GM19023 (cell line): ENCODE measurements at regions not wholly inside any gene's neighbourhood (a gene's known extent, or its start where the extent isn't known, plus 50 kb on each side); places are given as distances from the start of the nearest gene placed in this dataset.
A peak's percentile ranks its signal among the peaks of the same experiment; 100 is the strongest.
"Not testable (repeated sequence)": the region's sequence is repeated elsewhere in the genome, so short reads cannot be mapped to it uniquely, and the experiment has no call there.

Experiments
- ATAC-seq: cut with Tn5 transposase; IDR thresholded peaks from one replicate; pipeline ENCODE4 v1.9.1; 2021; ENCODE audit warnings: mild to moderate bottlenecking, moderate library complexity; ENCODE audit not compliant: unreplicated experiment

DNA sequence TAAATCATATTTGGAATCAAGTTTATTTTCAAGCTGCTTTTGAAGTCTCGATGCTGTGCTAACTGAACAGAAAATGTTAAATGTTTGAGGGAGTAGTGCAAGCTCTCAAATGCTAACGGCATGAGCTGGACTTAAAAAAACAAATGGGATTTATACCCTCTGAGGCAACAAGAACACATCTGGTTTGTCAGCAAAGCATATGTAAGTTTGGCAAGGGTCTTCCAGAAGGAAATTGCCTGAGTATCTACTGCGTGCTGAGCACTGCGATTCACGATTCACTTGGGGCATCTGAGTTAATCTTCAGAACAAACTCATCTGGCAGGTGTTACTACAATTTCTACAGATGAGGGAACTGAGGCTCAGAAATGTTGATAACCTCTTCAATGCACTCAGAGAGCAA lies 98.4 kb upstream of the C9orf72 start:
- no peak for ATAC-seq

DNA sequence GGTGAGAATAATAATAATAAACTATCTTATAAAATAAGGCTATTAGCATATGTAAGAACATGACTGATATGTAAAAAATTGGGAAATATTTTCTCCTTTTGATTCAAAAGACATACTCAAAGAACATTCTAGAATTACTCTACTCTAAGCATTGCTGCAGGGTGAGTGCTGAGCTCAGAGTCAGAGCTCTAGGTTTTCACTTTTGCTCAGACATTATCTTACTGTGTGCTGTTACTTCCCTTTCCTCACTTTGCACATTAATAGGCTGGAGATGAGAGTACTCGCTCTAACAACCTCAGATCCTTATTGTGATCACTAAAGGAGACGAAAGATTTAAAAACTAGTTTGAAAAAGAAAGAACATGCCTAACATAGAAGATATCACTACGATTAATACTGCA lies 99.4 kb upstream of the C9orf72 start:
- no peak for ATAC-seq

GRCh38 chr9:27673641-27674040 lies 100.4 kb upstream of the C9orf72 start:
- ATAC-seq: no peak

GRCh38 chr9:27675354-27675753 lies 102.1 kb upstream of the C9orf72 start:
- no peak for ATAC-seq

- ATAC-seq: no peak
Observed at GRCh38 chr9:27676827-27677226, 103.5 kb upstream of the C9orf72 start.

GRCh38 chr9:27679338-27679737 lies 106.1 kb upstream of the C9orf72 start:
- no peak for ATAC-seq

DNA sequence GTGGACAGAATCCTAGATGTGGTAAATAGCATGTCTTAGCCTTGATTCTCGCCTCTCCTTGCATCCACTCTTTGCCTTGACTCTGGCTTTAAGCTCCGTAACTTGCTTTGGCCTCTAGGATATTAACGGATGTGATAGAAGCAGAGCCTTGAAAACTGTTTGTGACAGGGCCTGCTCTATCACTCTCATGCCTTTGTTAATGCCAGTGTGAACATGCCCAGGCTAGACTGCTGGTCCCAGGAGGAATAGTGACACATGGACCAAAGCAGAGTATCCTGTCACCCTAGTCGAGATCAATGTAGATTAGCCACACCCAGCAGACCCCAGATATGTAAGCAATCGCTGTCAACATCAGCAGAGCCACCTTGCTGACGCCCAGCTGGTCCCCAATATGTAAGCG lies 109.9 kb upstream of the C9orf72 start:
- no peak for ATAC-seq

- ATAC-seq: no peak
Observed at GRCh38 chr9:27688954-27689353, 115.7 kb upstream of the C9orf72 start.

DNA sequence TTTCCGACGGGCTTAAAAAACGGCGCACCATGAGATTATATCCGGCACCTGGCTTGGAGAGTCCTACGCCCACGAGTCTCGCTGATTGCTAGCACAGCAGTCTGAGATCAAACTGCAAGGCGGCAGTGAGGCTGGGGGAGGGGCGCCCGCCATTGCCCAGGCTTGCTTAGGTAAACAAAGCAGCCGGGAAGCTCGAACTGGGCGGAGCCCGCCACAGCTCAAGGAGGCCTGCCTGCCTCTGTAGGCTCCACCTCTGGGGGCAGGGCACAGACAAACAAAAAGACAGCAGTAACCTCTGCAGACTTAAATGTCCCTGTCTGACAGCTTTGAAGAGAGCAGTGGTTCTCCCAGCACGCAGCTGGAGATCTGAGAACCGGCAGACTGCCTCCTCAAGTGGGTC lies 117.5 kb upstream of the C9orf72 start:
- ATAC-seq: not testable (repeated sequence)

DNA sequence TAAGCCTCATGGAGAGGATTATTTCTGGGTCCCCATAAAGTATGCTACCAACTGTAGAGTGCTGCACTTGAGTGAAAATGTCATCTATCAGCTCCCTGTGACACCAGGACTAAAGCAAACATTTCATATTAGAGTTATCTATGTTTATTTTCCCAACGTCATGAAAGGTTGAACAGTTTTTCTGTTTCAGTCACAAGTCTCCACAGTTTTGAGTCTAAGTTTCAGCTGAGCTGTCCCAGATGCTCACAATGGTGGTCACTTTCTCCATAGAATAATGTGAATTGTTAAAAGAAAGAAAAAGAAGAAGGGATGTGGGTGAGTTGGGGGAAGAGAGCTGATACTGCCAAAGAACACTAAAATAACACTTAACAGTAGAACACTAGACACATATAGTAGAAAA lies 126.3 kb upstream of the C9orf72 start:
- ATAC-seq: no peak

- no peak for ATAC-seq
Observed at GRCh38 chr9:27701016-27701415, 127.7 kb upstream of the C9orf72 start.

DNA sequence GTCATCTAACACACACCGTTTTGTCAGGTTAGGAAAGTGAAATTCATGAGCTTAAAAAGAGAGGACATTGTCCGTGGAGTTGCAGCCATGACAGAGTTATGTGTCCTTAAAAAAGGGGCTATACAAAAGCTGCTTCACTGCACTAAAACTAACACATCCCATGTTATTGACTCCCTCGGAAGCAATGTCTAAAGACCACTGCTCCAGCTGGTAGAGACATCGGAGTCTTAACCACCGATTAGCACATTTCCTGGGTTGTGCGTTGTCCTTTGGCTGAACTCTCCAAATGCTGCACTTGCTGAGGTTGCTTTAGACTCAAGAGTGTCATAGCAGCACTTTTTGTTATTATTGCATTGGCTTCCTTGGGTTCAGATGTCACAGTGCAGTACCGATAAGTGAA lies 128.3 kb upstream of the C9orf72 start:
- no peak for ATAC-seq

DNA sequence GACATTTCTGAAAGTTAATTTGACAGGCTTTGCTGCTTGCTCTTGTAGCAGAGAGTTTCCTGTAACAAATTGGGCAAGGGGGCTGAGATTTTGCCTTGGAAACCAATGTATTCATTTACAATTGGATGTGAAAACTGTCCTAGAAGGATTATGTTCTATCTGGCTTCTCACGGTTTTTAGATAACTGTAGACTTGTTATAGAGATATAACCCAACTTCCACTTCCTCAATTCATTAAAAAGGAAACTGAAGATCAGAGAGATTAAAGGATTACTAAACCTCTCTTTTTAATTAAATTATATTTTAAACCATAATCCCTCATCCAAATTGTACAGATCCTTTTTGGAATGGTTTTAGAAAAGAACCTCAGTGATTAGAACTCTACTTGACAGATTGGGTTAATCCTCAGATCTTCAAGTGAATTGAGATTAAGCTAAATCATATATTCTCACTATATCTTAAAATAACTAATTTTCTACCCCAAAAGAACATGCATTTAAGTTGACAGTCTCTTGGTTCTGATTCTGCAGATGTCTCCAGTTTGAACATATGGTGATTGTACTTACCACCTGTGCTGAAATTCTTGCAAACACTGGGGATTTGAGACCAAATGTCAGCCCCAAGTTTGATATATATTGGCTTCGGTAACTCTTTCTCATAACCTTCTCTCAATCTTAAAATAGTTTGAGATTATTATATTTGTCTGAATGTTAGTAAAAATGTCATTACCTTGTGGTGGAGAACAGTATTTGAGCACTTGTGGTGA lies 130.1 kb upstream of the C9orf72 start:
- no peak for ATAC-seq

- ATAC-seq: no peak
Observed at GRCh38 chr9:27711241-27711640, 138.0 kb upstream of the C9orf72 start.

DNA sequence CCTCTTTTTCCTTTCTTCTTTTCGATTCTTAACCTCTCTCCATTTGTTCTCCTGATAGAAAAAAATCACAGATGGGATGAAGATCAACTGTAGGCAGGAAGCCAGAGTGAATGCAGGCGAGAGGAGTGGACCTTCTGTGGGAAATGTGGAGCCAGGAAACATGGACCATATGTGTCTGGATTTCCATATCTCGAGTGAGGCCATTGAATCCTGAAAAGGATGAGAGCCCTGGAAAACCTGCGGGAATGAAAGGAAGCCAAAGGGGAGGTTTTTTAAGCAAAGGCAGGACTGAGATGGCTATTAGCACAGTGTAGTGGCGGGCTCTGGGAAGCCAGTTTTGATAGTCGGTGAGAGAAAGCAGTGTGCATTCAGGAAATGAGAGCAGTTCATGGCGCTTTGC lies 139.5 kb upstream of the C9orf72 start:
- ATAC-seq: no peak

DNA sequence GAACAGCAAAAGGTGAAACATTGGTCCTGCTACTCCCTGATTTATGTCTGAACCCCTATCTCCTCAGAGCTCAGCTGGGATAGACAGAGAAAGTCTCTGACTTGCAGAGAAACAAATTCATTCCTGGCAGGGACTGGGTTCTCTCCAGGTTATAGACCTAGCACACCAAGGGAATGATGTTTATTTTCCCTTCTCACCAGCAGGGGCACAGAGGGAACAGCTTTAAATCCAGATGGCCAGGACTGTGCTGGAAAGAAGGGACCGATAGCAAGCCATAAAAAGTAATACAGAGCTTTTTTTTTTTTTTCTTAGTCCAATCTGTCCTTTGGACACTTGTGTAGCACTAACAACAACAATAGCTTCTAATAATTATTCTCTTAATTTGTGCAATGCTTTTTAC lies 141.1 kb upstream of the C9orf72 start:
- no peak for ATAC-seq

GRCh38 chr9:27715651-27716050 lies 142.4 kb upstream of the C9orf72 start:
- ATAC-seq: no peak

DNA sequence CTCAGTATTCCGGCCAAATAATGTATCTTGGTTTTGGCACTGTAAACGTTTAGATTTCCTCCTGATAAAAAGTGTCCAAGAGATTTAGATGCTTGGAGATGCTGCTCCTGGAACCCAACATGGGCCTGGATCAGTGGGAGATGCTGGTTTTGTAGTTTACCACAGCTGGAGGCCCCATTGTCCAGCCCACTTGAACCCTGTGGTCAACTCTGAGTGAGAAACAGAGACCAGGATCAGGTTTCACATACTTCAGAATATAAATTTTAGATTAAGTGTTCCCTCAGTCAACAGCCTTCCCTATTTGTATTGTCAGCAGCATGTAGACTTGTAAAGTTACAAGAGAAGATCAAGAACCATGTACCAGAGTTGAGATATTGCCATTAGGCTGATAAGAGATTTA lies 144.7 kb upstream of the C9orf72 start:
- ATAC-seq: no peak

- no peak for ATAC-seq
Observed at GRCh38 chr9:27719711-27720110, 146.4 kb upstream of the C9orf72 start.

DNA sequence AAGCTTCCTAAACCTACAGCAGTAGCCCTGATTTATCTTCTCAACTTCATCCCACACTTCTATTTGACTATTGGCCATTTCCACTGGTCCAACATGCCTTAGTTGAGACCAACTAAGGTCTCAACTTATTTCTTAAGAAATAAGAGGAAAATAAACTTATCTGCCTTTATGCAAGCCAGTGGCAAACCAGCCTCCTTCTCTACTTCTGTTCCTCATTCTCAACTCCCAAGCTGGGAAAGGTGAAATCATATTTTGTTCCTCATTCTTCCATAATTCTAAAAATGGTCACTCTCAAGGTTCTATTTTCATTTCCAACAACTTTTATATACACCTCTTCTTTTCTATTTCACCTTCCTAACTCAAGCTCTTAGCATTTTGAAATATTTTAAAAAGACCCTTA lies 149.6 kb upstream of the C9orf72 start:
- ATAC-seq: no peak

GRCh38 chr9:27726244-27727081 lies 153.2 kb upstream of the C9orf72 start:
- peak; percentile 86 for ATAC-seq

DNA sequence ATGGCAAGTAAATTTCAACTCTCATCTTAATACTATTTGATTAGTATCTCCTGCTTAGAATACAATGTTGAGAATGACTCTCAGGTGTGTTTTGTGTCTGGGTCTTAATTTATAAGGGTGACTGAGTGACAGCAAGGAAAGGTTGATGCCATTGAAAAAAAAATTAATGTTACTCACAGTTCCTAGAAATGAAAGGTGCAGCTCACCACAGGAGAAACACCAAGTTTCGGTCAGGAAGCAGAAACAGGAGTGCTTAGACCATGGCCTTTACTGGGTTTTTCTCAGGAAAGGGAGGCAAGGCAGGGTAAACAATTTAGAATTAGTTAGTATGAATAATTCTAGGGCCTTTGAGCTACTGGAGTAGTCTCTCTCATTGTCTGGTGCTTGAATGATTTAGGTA lies 159.2 kb upstream of the C9orf72 start:
- ATAC-seq: no peak
